GM12801 (cell line): ENCODE measurements at regions not wholly inside any gene's neighbourhood (a gene's known extent, or its start where the extent isn't known, plus 50 kb on each side); places are given as distances from the start of the nearest gene placed in this dataset.

Source experiments
- TF ChIP-seq, protein P1 (sequence below): IDR thresholded peaks from one replicate; pipeline ENCODE4 v1.5.1; 2011; ENCODE audit warnings: control low read depth; ENCODE audit not compliant: insufficient read length; ENCODE audit errors: extremely low read depth

DNA sequence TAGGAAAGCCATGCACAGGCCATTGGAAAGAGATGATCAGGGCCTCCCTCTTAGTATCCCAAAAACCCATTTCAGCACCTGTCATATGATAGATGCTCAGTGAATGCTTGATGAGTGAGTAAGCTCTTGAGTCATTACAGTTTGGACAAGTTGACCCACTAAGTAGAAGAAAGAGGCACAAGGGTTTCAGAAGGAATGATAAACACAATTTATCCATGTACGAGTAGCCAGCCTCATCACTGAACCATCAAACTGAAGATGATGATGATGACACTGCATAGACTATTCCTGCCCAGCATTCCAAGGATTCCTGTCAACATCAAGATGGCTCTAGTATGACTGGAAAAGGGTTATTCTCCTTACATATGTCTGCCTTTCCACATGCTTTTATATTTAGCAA is 596.0 kb downstream of the BCL11A start:
- TF ChIP-seq, protein P1, sequence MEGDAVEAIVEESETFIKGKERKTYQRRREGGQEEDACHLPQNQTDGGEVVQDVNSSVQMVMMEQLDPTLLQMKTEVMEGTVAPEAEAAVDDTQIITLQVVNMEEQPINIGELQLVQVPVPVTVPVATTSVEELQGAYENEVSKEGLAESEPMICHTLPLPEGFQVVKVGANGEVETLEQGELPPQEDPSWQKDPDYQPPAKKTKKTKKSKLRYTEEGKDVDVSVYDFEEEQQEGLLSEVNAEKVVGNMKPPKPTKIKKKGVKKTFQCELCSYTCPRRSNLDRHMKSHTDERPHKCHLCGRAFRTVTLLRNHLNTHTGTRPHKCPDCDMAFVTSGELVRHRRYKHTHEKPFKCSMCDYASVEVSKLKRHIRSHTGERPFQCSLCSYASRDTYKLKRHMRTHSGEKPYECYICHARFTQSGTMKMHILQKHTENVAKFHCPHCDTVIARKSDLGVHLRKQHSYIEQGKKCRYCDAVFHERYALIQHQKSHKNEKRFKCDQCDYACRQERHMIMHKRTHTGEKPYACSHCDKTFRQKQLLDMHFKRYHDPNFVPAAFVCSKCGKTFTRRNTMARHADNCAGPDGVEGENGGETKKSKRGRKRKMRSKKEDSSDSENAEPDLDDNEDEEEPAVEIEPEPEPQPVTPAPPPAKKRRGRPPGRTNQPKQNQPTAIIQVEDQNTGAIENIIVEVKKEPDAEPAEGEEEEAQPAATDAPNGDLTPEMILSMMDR = no peak

DNA sequence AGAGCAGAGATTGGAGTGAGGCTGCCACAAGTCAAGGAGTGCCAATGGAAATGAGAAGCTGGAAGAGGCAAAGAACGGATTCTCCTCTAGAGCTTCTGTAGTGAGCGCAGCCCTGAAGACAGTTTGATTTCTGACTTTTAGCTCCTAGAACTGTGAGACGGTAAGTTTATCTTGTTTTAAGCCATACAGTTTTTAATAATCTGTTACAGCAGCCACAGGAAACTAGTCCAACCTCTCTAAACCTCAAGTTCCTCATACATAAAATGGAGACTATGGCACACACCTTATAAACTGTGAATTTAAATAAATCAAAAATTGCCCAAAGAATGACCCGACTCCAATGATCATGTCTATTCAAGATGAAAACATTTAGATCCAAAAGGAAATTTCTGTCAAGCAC is 596.5 kb downstream of the BCL11A start:
- TF ChIP-seq, protein P1 = no peak

DNA sequence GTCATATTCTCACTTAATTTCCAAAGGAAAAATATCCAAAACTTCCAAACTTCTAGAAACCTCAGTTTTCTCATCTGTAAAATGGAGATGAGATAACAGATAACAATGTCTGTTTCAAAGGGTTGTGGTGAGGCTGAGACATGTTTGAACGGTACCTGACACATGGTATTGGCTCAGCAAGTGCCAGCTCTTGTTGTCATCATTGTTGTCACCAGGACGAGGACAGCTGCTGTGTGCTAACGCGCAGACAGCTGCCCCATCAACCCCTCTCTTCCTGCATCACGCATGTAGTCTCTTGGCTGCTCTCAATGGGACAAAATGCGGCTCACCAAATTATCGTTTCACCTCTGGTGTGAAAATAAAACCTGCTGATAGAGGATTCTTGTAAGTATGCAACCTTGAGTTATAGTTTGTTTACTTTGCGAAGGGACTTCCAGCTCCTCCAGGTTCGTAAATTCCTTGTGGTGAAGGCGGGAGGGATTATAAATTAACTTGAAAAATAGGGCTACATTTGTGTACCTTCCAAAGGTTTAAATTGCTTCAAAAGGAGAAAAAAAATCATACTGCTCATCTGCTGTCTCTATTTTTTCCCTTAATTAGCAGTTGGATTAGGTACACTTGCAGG is 605.4 kb downstream of the BCL11A start:
- TF ChIP-seq, protein P1 = no peak

DNA sequence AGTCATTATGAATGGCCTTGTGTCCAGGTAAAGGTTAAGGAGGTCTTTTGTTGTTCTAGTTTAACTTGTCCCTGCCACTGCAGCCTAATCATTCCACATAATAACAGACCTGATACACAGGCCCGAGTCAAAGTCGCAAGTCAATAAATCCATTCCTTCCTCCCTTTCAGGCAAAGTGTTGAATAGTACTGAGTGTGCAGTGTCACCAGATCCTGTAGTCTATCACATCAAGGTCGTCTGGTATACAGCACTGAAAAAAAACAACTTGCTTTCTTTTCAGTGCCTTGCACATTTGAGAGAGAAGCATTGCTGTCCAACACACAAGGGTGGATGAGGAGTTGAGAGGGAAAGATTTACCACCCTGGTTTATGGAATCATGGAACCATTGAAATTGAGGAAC is 606.2 kb downstream of the BCL11A start:
- TF ChIP-seq, protein P1 = no peak

DNA sequence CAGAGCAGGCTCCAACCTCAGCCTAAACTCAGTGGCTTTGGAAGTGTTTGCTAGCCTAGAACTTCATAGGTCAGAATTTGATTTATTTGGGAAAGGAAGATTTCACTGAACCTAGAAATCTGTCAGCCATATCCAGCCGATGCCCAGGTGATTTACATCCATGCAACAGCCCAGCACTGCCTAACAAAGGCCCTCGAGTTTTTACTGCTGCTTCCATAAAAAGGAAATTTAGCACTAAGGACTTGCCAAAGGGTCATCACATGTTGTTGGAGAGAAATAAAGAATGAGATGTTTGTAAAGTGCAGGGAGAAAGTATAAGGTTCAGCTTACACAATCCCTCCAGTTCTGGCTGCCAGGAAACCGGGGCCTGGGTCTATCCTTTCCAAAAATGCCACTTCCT is 614.2 kb downstream of the BCL11A start:
- TF ChIP-seq, protein P1 = no peak

DNA sequence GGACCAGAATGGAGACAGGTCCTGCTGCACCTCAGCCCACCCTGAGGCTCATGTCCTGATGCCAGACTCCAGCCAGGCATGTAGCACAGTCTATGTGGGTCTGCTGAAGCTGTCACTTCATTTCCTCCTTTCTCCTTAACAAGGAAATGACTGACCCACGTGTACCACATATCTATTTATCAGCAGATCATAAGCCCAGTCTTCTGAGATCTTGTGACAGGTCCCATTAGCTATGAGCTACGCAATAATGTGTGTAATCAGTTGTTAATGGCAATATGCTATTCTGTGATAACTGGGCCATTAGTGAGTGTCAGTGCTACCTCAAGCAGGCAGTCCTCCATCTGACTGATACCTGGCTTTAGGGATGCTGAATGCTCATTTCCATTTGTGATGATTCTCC is 615.3 kb downstream of the BCL11A start:
- TF ChIP-seq, protein P1 = no peak

DNA sequence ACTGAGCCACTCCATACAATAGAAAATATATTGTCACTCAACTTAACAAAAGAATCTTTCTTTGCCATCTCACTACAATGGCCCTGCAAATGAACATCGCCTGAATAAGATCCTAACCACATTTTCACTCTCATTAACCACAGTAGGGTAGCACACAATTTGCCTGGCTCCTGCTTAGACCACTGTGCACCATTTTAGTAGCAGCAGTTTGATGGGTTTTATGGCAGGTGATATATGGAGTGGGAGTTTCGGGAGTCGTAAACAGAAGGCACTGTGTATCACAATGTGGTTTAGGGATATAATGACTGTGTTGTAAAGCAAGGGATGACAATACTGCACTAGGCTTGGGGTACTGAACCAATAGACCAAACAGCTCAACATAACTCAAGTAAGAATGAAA is 617.4 kb downstream of the BCL11A start:
- TF ChIP-seq, protein P1 = no peak
